Tibial nerve (tissue), 4 donors: ENCODE measurements at regions not wholly inside any gene's neighbourhood (a gene's known extent, or its start where the extent isn't known, plus 50 kb on each side); places are given as distances from the start of the nearest gene placed in this dataset.
A peak's percentile ranks its signal among the peaks of the same experiment; 100 is the strongest.

Source experiments
- DNase-seq, 2 donors: peaks; one replicate each; pipeline ENCODE4 v3.0.0-alpha.2; 2019; ENCODE audit warnings: low spot score in 2 of 2
- H3K27ac ChIP-seq, 4 donors: fragments of 200-600 bp; sonication (generic) in 3 of 4; one replicate each; pipeline ENCODE4 v1.5.1; 2017 to 2019; ENCODE audit warnings: mild to moderate bottlenecking in 1 of 4
- H3K27me3 ChIP-seq, 2 donors: fragments of 200-600 bp; sonication (generic) in 1 of 2; one replicate each; pipeline versions ENCODE4 v1.5.1 to v1.6.0; 2017 to 2019
- H3K36me3 ChIP-seq, 3 donors: fragments of 200-600 bp; sonication (generic); one replicate each; pipeline ENCODE4 v1.5.1; 2018 to 2019
- H3K4me1 ChIP-seq, 4 donors: fragments of 200-600 bp; sonication (generic) in 3 of 4; one replicate each; pipeline ENCODE4 v1.5.1; 2017 to 2019
- H3K4me3 ChIP-seq, 4 donors: fragments of 200-600 bp; sonication (generic) in 3 of 4; one replicate each; pipeline ENCODE4 v1.5.1; 2017 to 2019; ENCODE audit warnings: mild to moderate bottlenecking in 1 of 4, moderate library complexity in 1 of 4
- H3K9me3 ChIP-seq, 4 donors: fragments of 200-600 bp; sonication (generic) in 3 of 4; one replicate each; pipeline ENCODE4 v1.5.1; 2017 to 2019
- EP300 ChIP-seq, 2 donors: sonication (generic); formaldehyde crosslinking; IDR thresholded peaks; one replicate each; pipeline ENCODE4 v1.6.1; 2017; ENCODE audit warnings: antibody characterized with exemption in 2 of 2, mild to moderate bottlenecking in 1 of 2
- POLR2A ChIP-seq, 2 donors: fragments of 450-650 bp; IDR thresholded peaks; one replicate each; pipeline ENCODE4 v1.6.1; 2017; ENCODE audit warnings: antibody characterized with exemption in 2 of 2, mild to moderate bottlenecking in 2 of 2, moderate library complexity in 2 of 2
- WGBS, 2 donors: methylation state at CpG; one replicate each; pipeline ENCODE4 v1.1.5; 2018; 5-methylcytosine and 5-hydroxymethylcytosine counted together
- TF ChIP-seq, protein P1 (sequence below), 5 experiments: fragments of 200-600 bp in 3 of 5; fragments of 450-650 bp in 2 of 5; sonication (generic) in 3 of 5; IDR thresholded peaks; one replicate each; pipeline ENCODE4 v1.5.1; 2016 to 2019; ENCODE audit warnings: antibody characterized with exemption in 5 of 5, mild to moderate bottlenecking in 3 of 5, moderate library complexity in 2 of 5

DNA sequence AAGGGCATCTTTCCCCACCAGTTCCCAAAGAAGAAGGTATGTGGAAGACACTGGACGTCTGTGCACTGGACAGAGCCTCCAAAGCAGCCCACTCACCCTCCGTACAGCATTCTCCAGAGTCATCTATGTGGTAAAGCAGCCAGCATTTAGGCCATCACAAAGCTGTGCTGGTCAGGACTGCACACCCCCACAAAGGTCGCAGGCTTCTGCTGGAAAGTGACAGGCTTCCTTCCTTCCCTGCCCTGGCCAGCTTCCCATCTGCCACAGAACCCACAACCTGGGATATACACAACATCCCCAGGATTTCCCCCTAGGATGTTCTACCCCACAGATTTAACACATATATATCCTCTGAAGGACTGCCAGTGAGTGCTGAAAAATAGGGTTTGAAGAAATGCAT is 64.6 kb upstream of the GALNT15 start:
- Histone ChIP-seq H3K4me3 (no peak overlapping the region), H3K27ac (no peak overlapping the region), H3K9me3 (no peaks in the 10 kb centered on the region), H3K36me3 (no peaks in the 10 kb centered on the region), H3K4me1 (peaks cover 0 to 8% (median 0%) of the 10 kb centered on the region in 4 donors), H3K27me3 (no peaks in the 10 kb centered on the region)
- DNase-seq, result no peak
- TF ChIP-seq EP300 (IDR thresholded peaks at IDR 0.05) (no peak), POLR2A (IDR thresholded peaks at IDR 0.05) (no peak)
- TF ChIP-seq, protein P1, sequence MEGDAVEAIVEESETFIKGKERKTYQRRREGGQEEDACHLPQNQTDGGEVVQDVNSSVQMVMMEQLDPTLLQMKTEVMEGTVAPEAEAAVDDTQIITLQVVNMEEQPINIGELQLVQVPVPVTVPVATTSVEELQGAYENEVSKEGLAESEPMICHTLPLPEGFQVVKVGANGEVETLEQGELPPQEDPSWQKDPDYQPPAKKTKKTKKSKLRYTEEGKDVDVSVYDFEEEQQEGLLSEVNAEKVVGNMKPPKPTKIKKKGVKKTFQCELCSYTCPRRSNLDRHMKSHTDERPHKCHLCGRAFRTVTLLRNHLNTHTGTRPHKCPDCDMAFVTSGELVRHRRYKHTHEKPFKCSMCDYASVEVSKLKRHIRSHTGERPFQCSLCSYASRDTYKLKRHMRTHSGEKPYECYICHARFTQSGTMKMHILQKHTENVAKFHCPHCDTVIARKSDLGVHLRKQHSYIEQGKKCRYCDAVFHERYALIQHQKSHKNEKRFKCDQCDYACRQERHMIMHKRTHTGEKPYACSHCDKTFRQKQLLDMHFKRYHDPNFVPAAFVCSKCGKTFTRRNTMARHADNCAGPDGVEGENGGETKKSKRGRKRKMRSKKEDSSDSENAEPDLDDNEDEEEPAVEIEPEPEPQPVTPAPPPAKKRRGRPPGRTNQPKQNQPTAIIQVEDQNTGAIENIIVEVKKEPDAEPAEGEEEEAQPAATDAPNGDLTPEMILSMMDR (IDR thresholded peaks at IDR 0.05), result no peak
- WGBS, 2 donors, result 60 to 67% methylated on average over 3 of the region's 3 CpGs

DNA sequence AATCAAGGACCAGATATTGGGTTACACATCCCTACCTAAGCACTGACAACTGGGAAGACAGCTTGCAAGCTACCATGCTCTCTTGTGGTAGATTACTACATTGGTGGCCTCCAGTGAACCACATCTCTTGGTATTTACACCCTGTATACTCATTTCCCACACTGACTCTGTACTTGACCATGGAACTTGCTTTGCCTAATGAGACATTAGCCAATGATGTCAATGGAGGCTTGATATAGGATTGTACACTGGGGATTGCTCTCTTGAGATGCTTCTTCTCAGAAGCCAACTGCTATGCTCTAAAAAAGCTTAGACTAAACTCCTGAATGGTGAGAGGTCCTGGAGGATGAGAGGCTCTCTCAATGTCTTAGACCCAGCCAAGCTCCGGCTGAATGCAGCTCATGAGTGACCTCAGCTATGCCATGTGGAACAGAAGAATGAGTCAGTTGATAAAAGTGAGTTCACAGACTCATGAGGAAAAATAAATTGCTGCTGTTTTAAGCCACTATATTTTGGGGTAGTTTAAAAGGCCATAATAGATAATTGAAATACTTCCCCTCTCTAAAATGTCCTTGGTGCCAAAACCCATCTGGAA is 61.5 kb upstream of the GALNT15 start:
- H3K9me3 ChIP-seq, result no peaks in the 10 kb centered on the region
- TF ChIP-seq, protein P1 (IDR thresholded peaks at IDR 0.05), result no peak
- TF ChIP-seq POLR2A (IDR thresholded peaks at IDR 0.05), result no peak
- no peak for TF ChIP-seq EP300 (IDR thresholded peaks at IDR 0.05)
- no peaks in the 10 kb centered on the region for H3K27me3 ChIP-seq
- peaks cover 0 to 8% (median 0%) of the 10 kb centered on the region in 4 donors for H3K4me1 ChIP-seq
- 29 to 36% methylated on average over 1 of the region's 1 CpG for WGBS, 2 donors
- DNase-seq, result no peak
- no peaks in the 10 kb centered on the region for H3K36me3 ChIP-seq
- no peak overlapping the region for H3K4me3 ChIP-seq
- H3K27ac ChIP-seq, result peak overlapping the region in 3 of 4 donors; percentile 29 to 82 (median 66)

DNA sequence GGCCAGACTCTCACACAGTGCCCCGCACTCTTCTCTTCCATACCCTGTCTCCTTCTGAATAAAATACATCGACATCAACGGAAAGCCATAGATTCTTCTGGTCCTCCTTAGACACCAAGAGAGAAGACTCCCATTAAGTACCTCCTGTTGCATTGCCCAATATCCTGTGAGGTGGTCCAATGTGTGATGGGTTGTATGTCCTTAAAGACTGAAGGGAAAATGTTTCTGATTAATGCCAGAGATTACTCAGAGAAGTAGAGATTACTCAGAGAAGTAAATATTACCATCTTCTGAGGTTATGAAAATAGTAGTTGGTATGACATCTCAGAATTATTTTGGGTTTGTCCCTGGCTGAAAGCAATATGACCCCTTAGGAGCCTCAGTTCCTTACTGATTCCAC is 60.8 kb upstream of the GALNT15 start:
- Histone ChIP-seq H3K27ac (peak overlapping the region; percentile 52 to 82 (median 61)), H3K36me3 (no peaks in the 10 kb centered on the region), H3K4me3 (no peak overlapping the region), H3K4me1 (peaks cover 0 to 8% (median 0%) of the 10 kb centered on the region in 4 donors), H3K9me3 (no peaks in the 10 kb centered on the region), H3K27me3 (no peaks in the 10 kb centered on the region)
- 82 to 99% methylated on average over 3 of the region's 3 CpGs for WGBS, 2 donors
- peak in 1 of 2 donors; percentile 61 for TF ChIP-seq EP300 (IDR thresholded peaks at IDR 0.05)
- TF ChIP-seq, protein P1 (IDR thresholded peaks at IDR 0.05), result no peak
- TF ChIP-seq POLR2A (IDR thresholded peaks at IDR 0.05), result no peak
- DNase-seq, result no peak

DNA sequence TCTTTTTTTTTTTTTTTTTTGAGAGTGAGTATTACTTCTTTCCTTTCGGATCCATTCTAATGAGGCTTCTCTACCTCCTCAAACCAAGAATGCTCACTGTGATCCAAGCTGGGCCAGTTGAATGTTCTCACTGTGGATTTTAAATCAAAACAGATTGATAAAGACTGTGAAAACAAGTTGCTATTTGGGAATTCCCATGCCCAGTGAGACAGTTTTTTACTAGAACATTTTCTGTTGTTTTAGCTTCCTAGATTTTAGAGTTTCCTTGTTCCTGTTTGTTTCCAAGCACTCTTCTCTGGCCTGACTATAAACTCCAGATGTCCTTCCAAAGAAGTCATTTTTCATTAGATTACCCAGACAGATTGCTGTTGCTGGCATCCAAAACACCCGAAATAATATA is 60.1 kb upstream of the GALNT15 start:
- 81 to 82% methylated on average over 2 of the region's 2 CpGs for WGBS, 2 donors
- Histone ChIP-seq H3K27ac (peak overlapping the region; percentile 52 to 82 (median 61)), H3K36me3 (no peaks in the 10 kb centered on the region)

DNA sequence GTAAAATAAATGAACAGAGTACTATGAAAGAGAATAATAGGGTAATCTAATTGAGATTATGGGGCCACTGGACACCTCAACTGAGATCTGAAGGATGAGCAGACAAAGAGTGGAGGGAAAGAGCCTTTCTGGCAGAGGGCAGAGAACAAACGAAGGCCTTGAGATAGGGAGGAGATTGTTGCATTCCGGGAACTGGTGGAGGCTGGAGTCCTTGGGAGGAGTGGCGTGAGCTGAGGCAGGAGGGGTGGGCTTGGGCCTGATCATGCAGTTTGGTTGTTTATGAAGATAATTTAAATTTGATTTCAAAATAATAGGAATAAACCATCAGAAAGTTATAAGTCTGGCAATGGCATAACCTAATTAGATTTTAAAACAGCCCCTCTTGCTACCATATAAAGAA is 59.5 kb upstream of the GALNT15 start:
- H3K4me1 ChIP-seq, result peaks cover 0 to 8% (median 0%) of the 10 kb centered on the region in 4 donors
- peak overlapping the region; percentile 52 to 82 (median 61) for H3K27ac ChIP-seq
- H3K4me3 ChIP-seq, result no peak overlapping the region
- H3K27me3 ChIP-seq, result no peaks in the 10 kb centered on the region
- WGBS, 2 donors, result 72 to 79% methylated on average over 3 of the region's 3 CpGs
- H3K9me3 ChIP-seq, result no peaks in the 10 kb centered on the region
- no peak for DNase-seq
- no peaks in the 10 kb centered on the region for H3K36me3 ChIP-seq
- no peak for TF ChIP-seq POLR2A (IDR thresholded peaks at IDR 0.05)
- TF ChIP-seq EP300 (IDR thresholded peaks at IDR 0.05), result no peak
- TF ChIP-seq, protein P1 (IDR thresholded peaks at IDR 0.05), result no peak

More for the DNA sequence above, 60.1 kb upstream of the GALNT15 start:
- no peak overlapping the region for H3K4me3 ChIP-seq
- H3K4me1 ChIP-seq, result peaks cover 0 to 8% (median 0%) of the 10 kb centered on the region in 4 donors
- no peaks in the 10 kb centered on the region for H3K9me3 ChIP-seq
- peak in 1 of 2 donors; percentile 39 for TF ChIP-seq EP300 (IDR thresholded peaks at IDR 0.05)
- TF ChIP-seq, protein P1 (IDR thresholded peaks at IDR 0.05), result no peak
- no peaks in the 10 kb centered on the region for H3K27me3 ChIP-seq
- no peak for DNase-seq
